ENCODE measurements at regions not wholly inside any gene's neighbourhood (a gene's known extent, or its start where the extent isn't known, plus 50 kb on each side); places are given as distances from the start of the nearest gene placed in this dataset.

DNA sequence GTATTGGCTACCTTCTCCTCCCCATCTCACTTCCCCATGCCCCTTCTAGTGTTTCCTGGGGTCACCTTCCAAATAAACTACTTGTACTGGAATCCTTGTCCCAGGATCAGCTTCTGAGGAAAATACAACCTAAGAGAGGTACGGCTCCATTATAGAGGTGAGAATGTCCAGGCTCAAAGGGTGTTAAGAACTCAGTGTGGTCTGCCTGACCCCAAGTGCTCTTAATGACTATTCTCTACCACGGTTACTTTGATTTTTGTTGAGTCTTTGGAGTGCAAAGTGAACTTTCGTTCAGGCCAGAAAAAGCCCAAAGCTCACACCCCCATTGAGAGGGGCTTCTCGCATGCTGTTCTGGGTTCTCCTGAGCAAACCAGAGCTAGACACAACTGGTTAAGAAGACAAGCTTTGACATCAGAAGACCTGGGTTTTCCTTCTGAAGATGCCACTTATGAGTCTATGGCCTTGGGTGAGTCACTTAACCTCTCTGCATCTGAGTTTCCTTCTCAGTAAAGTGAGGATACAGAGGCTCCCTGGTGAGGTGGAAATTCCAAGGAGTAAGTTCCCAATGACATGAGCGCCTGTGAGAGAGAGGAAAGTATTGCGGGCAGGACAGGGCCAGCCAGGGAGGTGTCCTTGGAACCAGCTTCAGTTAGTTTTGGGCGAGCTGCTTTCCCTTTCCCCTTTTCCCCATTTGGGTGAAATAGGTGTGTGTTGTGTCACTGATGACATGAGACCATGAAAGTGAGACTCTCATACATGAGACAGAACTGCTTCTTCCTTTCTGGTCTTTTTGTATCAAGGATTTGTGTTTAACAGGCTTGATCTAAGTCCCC lies 475.0 kb upstream of the PROK2 start:
- no peak for DNase-seq (ENCODE audit: low read depth, low spot score)

DNA sequence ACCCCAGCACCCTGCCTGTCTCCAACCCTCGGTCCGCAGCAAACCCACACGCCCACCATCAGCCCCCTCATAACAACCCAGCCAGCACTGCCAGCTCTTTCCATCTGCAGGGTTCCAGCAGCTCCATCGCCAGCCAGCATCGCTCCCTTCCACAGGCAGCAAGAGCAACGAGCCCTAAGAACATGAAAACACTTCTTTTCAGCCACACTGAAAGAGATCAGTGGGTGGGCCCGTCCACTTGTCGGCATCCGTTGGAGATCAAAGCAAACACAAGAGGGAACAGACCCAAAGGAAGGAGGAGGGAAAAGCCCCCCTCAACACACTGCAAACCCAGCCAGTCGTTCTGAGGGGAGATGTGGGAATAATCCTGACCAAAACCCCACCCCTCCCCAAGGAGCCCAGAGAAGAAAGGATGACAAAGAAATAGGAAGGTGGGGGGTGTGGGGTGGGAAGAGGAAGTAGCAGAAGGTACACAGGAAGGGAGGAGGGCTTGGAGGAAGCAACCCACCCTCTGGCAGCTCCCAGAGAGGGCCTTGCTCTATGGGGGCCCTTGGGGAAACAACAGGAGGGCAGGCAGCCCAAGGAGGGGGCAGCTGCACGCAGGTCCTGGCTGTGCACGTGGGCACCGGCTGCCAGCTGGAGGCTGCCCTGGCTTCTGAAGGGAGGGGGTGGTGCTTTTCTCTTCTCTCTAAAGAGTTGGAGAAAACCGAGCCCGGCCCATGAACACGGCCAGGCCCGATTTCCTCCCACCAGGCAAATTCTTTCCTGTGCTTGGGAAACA lies 473.6 kb upstream of the PROK2 start:
- DNase-seq (ENCODE audit: low read depth, low spot score) = no peak

GRCh38 chr3:72257738-72258137 lies 472.8 kb upstream of the PROK2 start:
- DNase-seq (ENCODE audit: low read depth, low spot score) = no peak

GRCh38 chr3:72257203-72257602 lies 472.3 kb upstream of the PROK2 start:
- no peak for DNase-seq (ENCODE audit: low read depth, low spot score)

GRCh38 chr3:72256716-72257115 lies 471.8 kb upstream of the PROK2 start:
- DNase-seq (ENCODE audit: low read depth, low spot score) = no peak

DNA sequence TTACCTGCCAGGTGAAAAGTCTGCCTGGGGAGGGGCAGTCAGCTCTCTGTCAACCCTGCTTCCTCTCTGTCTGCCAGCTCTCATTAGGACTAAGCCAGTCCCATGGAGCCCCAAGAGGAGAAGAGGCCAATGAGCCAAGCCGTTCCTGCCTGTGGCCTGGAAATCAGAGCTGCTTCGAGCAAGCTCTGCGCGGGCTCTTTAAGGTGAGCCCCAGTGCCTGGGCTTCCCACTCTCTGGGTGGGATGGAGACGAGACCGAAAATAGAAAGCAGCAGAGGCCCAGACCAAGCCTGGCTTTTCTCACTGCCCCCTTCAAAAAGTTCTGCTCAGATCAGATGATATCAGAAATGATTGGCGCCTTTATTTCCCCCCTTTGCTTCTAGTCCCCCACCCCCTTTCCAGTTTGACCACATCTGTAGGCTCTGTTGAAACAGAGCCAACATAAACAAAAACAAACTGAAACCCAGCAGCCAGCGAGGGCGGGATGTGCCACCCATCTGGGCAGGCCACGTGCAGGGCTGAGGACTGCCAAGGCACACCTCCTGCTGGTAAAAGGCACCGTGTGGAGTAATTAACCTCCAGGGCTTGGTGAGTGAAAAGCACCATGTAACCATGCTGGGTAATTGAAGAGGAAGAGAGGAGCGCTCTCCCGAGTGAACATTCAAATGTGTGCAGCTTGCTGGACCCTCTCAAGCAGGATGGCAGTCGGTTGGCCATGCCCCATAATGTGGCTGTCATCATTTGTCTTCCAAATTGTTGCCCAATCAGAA lies 471.0 kb upstream of the PROK2 start:
- DNase-seq (ENCODE audit: low read depth, low spot score) = no peak

- no peak for DNase-seq (ENCODE audit: low read depth, low spot score)
These were observed 470.2 kb upstream of the PROK2 start for GRCh38 chr3:72255191-72255590.

DNA sequence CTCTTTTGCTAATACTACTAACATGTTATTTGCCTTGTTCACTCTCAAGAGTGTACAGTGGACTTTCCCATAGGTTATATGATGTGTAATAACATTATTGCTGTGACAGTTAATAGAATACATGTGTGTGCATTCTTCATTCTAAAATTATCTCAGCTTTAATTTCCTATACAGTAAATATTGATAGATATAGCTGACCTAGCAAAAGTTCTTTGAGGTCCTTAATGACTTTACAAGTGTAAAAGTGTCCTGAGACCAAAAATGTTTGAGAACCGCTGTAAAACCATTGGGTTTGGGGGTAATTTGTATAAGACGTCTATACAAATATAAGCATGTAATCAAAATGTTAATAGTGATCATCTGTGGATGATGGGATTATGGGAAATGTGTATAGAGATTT lies 469.5 kb upstream of the PROK2 start:
- no peak for DNase-seq (ENCODE audit: low read depth, low spot score)

DNA sequence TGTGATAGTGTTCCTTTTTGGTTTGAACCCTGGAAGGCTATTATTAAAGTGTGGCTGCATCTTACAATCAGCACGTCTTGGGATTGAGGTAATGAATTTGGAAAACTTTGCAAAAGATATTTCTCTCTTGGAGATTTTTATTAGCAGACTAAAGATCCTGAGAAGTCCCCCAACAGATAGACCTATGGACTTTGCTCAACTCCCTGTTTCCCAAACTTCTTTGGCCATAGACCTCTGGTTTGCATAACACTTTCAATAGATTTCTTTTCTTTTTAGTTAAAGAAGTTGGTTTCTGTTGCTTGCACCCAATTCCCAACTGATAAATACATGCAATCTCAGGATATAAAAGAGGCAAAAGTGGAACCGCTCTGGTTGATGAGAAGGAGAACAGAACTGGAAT lies 465.8 kb upstream of the PROK2 start:
- no peak for DNase-seq (ENCODE audit: low read depth, low spot score)

DNA sequence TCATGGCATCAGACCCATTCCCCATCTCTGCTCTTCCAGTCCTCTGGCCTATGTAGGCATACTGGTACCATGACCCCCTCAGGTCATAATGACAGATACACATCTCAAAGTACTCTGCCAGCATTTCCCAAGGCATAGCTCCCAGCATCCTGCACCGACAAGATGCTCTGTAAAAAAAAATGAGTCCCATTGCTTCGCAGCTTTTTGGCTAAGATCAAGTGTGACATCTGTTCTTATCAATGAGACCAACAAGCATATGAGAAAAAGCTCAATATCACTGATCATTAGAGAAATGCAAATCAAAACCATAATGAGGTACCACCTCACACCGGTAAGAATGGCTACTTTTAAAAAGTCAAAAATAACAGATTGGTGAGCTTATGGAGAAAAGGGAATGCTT lies 463.9 kb upstream of the PROK2 start:
- no peak for DNase-seq (ENCODE audit: low read depth, low spot score)

DNA sequence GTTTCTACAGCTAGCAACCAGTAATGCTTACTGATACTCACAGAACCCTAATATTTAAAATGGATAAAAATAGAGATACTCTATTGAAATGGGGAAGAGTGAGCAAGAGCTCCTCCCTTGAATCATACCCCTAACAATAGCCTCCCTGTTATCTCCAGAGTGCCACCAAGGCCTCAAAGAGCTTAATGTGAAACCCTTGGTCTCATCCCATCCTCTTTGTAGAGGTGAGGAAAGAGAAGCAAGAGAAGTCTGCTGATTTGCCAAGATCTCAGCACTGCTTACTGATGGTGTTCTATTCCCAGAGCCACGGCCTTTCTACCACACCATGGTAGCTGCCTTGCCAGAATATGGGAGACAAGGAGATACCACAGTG lies 463.4 kb upstream of the PROK2 start:
- no peak for DNase-seq (ENCODE audit: low read depth, low spot score)

GRCh38 chr3:72247645-72248388 lies 462.9 kb upstream of the PROK2 start:
- DNase-seq (ENCODE audit: low read depth, low spot score) = no peak

- DNase-seq (ENCODE audit: low read depth, low spot score) = no peak
These were observed 462.2 kb upstream of the PROK2 start for GRCh38 chr3:72247126-72247525.

DNA sequence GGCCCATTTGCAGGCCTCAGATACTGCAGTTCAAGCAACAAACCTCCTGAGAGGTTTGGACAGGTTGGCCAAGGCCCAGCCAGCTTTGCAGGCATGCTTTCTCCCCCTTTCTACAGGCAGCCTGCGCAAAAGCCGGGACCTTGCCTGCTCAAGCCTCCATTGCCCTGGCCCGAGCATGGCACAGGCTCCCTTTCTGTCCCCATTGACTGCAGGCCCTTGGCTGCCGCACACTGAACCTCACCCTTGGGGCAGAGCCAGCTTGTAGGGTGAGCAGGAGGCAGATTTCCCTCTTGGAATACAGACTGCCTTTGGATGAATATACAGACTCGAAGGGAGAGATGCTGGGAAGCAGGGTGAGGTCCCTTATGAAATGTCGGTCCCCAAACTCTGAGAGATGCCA lies 461.7 kb upstream of the PROK2 start:
- no peak for DNase-seq (ENCODE audit: low read depth, low spot score)

GRCh38 chr3:72245183-72245811 lies 460.3 kb upstream of the PROK2 start:
- DNase-seq (ENCODE audit: low read depth, low spot score) = no peak

- DNase-seq (ENCODE audit: low read depth, low spot score) = no peak
These were observed 459.4 kb upstream of the PROK2 start for GRCh38 chr3:72244396-72244795.

- no peak for DNase-seq (ENCODE audit: low read depth, low spot score)
These were observed 457.4 kb upstream of the PROK2 start for GRCh38 chr3:72242326-72242725.

DNA sequence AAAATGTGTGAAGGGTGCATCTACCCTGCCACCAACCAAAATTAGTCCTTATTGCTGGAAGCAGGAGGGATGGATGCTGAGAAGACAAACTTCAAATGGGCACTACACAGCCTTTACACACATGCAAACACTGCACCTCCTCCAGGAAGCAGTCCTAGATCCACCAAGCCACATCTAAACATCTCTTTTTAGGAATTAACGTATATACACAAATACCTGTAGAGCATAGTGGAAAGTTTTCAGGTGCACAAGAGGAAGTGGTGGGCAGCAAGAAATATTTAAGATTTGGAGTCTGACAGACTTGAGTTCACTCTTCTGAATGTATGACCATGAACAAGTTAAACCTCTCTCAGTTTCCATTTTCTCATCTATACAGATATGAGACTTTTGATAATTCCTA lies 456.6 kb upstream of the PROK2 start:
- no peak for DNase-seq (ENCODE audit: low read depth, low spot score)

DNA sequence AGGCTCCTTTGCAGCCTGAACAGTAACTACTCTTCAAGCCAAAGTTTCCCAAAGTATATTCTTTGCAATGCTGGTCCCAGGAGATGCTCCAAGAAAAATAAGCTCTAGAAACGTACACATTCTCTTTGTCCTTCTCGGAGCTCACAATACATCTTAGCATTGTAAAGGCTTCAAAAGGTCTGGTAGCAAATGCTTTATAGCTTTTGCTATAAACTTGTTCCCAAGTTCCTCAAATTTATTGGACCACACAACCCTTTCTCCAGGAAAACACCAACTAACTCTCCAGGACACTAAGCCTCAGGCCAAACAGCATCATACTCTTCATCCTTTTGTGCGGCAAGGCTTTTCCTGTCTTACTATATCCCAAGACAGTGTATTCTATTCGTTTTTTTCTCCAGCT lies 455.6 kb upstream of the PROK2 start:
- no peak for DNase-seq (ENCODE audit: low read depth, low spot score)

DNA sequence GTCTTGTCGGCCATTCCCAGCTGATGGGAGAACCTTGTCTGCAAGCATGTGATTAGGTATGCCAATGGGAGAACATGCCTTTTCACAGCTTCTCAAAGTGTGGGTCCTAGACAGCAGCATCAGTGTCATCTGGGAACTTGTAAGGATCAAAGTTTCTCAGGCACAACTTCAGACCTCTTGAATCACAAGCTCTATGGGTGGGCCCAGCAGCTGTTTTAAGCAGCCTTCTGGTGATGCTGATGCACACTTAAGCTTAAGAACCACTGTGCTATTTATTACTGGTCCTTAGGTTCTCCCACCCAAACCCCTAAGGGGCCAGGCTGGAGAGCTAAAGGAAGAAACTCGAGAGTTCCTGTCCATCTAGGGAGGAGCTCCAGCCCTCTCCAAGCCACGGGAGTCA lies 453.9 kb upstream of the PROK2 start:
- no peak for DNase-seq (ENCODE audit: low read depth, low spot score)

GRCh38 chr3:72238010-72238691 lies 453.2 kb upstream of the PROK2 start:
- DNase-seq (ENCODE audit: low read depth, low spot score) = no peak
